HEK293 (cell line): ENCODE measurements at regions not wholly inside any gene's neighbourhood (a gene's known extent, or its start where the extent isn't known, plus 50 kb on each side); places are given as distances from the start of the nearest gene placed in this dataset.
A peak's percentile ranks its signal among the peaks of the same experiment; 100 is the strongest.

Source experiments
- CTCF ChIA-PET: fragments of 350-600 bp; formaldehyde crosslinking; extraction: SDS; loops from one replicate; lab custom pipeline; 2021; ENCODE audit warnings: antibody characterized with exemption; lab: Yijun Ruan, JAX
- POLR2A ChIA-PET: fragments of 300-600 bp; formaldehyde crosslinking; extraction: SDS; loops from one replicate; lab custom pipeline; 2020; ENCODE audit warnings: antibody characterized with exemption, inconsistent platforms; lab: Yijun Ruan, JAX
- H3K27ac ChIP-seq: fragments of 200-500 bp; sonication (Bioruptor generic); 2 replicates; pipeline ENCODE4 v1.5.1; 2014; ENCODE audit warnings: low read depth, low read length, control low read depth, inconsistent platforms; ENCODE audit errors: extremely low read depth
- H3K36me3 ChIP-seq, 2 experiments: fragments of 200-500 bp in 1 of 2; sonication (Bioruptor generic) in 1 of 2; 1 replicate in 1 of 2; 2 replicates in 1 of 2; pipeline ENCODE4 v1.5.1; 2014 to 2017; ENCODE audit warnings: inconsistent platforms in 2 of 2, low read length in 2 of 2; ENCODE audit not compliant: control insufficient read depth in 2 of 2, insufficient read depth in 1 of 2
- H3K4me1 ChIP-seq: fragments of 200-500 bp; sonication (Bioruptor generic); 2 replicates; pipeline ENCODE4 v1.5.1; 2014; ENCODE audit warnings: mild to moderate bottlenecking, low read length, inconsistent platforms; ENCODE audit not compliant: control insufficient read depth, insufficient read depth
- H3K4me3 ChIP-seq: 2 replicates; pipeline ENCODE4 v1.5.1; 2011; ENCODE audit warnings: low read depth, mild to moderate bottlenecking, control low read depth, low read length, moderate library complexity
- H3K9me3 ChIP-seq: fragments of 200-500 bp; sonication (Bioruptor generic); 2 replicates; pipeline ENCODE4 v1.5.1; 2014; ENCODE audit warnings: low read depth, low read length, inconsistent platforms; ENCODE audit not compliant: control insufficient read depth, insufficient read depth
- KLF17 ChIP-seq: fragments of 450-650 bp; formaldehyde crosslinking; IDR thresholded peaks from 2 replicates; pipeline ENCODE4 v1.5.1; 2016; ENCODE audit warnings: missing biosample characterization, missing genetic modification characterization
- SP7 ChIP-seq: fragments of 450-650 bp; formaldehyde crosslinking; IDR thresholded peaks from 2 replicates; pipeline ENCODE4 v1.5.1; 2016; ENCODE audit warnings: missing biosample characterization, missing genetic modification characterization
- TRIM28 ChIP-seq: IDR thresholded peaks from 2 replicates; pipeline ENCODE4 v1.6.1; 2011; ENCODE audit warnings: low read length, control low read depth, borderline replicate concordance
- WT1 ChIP-seq: fragments of 450-650 bp; formaldehyde crosslinking; IDR thresholded peaks from 2 replicates; pipeline ENCODE4 v1.5.1; 2016; ENCODE audit warnings: missing biosample characterization, missing genetic modification characterization
- ZBTB1 ChIP-seq: fragments of 450-650 bp; formaldehyde crosslinking; IDR thresholded peaks from 2 replicates; pipeline ENCODE4 v1.5.1; 2016; ENCODE audit warnings: missing biosample characterization, missing genetic modification characterization
- ZBTB20 ChIP-seq: fragments of 450-650 bp; formaldehyde crosslinking; IDR thresholded peaks from 2 replicates; pipeline ENCODE4 v1.5.1; 2016; ENCODE audit warnings: missing biosample characterization, missing genetic modification characterization
- ZBTB44 ChIP-seq: fragments of 450-650 bp; IDR thresholded peaks from 2 replicates; pipeline ENCODE4 v1.5.1; 2018; ENCODE audit warnings: missing biosample characterization, mild to moderate bottlenecking, missing genetic modification characterization
- ZEB2 ChIP-seq: fragments of 450-650 bp; formaldehyde crosslinking; IDR thresholded peaks from 2 replicates; pipeline ENCODE4 v1.5.1; 2016; ENCODE audit warnings: missing biosample characterization, missing genetic modification characterization
- ZNF302 ChIP-seq: fragments of 450-650 bp; formaldehyde crosslinking; IDR thresholded peaks from 2 replicates; pipeline ENCODE4 v1.5.1; 2016; ENCODE audit warnings: missing biosample characterization, missing genetic modification characterization, low read depth
- ZNF426 ChIP-seq: fragments of 450-650 bp; formaldehyde crosslinking; IDR thresholded peaks from 2 replicates; pipeline ENCODE4 v1.5.1; 2017; ENCODE audit warnings: missing biosample characterization, missing genetic modification characterization, mild to moderate bottlenecking, inconsistent platforms, moderate library complexity
- ZNF433 ChIP-seq: fragments of 450-650 bp; formaldehyde crosslinking; IDR thresholded peaks from 2 replicates; pipeline ENCODE4 v1.5.1; 2016; ENCODE audit warnings: missing biosample characterization, missing genetic modification characterization, low read depth
- ZNF629 ChIP-seq: fragments of 450-650 bp; formaldehyde crosslinking; IDR thresholded peaks from 2 replicates; pipeline ENCODE4 v1.5.1; 2017; ENCODE audit warnings: missing biosample characterization, missing genetic modification characterization
- ZNF660 ChIP-seq: fragments of 450-650 bp; IDR thresholded peaks from 2 replicates; pipeline ENCODE4 v1.5.1; 2018; ENCODE audit warnings: missing biosample characterization, mild to moderate bottlenecking, missing genetic modification characterization

DNA sequence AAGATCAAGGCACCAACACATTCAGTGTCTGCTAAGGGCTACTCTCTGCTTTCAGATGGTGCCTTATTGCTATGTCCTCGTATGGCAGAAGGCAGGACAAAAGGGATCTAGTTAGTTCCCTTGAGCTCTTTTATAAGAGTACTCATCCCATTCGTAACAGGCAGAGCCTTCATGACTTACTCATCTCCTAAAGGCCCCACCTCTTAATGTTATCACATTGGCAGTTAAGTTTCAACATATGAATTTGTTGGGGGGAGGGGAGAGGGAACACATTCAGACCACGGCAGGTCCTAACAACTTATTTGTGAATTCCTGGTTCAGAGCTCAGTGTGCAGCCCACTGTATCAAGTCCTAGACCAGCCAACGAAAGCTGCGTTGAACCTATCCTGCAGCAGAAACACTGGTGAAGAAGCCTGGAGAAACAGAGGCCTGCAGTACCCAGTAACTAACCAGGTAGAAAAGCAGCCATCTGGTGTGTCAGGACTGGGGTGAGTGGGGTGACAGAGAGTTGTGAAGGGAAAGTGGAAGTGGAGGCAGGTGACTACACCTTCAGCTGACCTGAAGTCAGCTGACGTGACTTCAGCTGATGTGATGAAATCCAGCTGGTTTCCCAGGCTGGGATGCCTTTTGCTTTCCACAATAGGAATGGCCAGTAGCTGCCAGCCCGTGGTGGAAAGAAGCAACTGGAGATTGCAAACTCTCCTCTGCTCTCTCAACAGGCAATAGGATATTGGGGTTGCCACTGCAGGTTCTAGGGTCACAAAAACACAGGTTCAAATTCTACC lies 101.6 kb upstream of the PLXNC1 start:
- ChIA-PET CTCF (interaction anchor here (1.0 kb wide), 1 partner anchor 544 kb away, joined by 9 read pairs; no protein-coding TSS in a partner anchor), POLR2A (no interaction called here)
- Histone ChIP-seq H3K4me3 (no peak overlapping the region), H3K4me1 (no peaks in the 10 kb centered on the region), H3K36me3 (no peaks in the 10 kb centered on the region), H3K27ac (no peak overlapping the region), H3K9me3 (no peaks in the 10 kb centered on the region)
- TF ChIP-seq ZEB2 (tag by site-specific recombination) = no peak

DNA sequence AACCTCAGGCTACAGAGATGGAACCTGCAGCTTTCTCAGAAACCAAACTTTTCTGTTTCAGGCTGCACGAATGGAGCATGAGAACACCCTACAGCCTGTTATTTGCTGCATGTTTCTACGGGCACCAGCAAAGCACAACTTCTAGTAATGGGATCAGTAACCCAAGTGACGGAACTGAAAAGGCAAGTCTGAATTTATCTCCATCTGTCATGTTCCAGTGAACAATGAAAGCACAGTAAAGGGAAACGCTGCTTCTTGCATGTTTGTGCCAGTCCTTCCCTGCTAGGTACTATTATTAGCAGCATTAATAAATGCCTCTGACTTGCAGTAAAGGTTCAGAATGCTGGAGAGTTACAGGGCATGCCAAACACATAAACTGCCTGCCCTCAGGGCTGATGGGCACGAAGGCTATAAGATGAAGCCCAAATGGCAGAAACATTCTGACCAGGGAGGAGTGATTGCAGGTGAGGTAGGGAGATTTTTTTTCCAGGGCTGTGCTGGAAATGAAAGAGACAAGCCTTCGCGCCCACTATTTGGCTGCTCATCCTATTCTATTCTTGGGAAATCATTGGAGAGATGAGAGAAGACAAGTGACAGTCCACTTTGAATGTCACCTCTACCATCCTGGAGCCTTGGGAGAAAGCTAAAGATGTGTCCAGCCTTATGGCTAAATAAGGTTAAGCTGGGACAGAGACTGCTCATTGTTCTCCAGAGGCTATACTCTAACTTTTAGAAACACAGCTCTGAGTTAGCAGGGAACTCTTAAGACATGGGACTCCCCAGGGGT lies 100.4 kb upstream of the PLXNC1 start:
- no peaks in the 10 kb centered on the region for H3K4me1 ChIP-seq
- H3K27ac ChIP-seq = no peak overlapping the region
- no peaks in the 10 kb centered on the region for H3K36me3 ChIP-seq
- TF ChIP-seq WT1 = no peak
- TF ChIP-seq TRIM28 = peak; percentile 60; the same call in 1 of the 2 replicates
- TF ChIP-seq, all 188 proteins: peak for 1
- ChIA-PET POLR2A (no interaction called here), CTCF (interaction anchor here (0.6 to 1.3 kb wide), 2 partner anchors 27 to 274 kb away, joined by 3 read pairs; no protein-coding TSS in a partner anchor)
- Histone ChIP-seq H3K9me3 (no peaks in the 10 kb centered on the region), H3K4me3 (no peak overlapping the region)

DNA sequence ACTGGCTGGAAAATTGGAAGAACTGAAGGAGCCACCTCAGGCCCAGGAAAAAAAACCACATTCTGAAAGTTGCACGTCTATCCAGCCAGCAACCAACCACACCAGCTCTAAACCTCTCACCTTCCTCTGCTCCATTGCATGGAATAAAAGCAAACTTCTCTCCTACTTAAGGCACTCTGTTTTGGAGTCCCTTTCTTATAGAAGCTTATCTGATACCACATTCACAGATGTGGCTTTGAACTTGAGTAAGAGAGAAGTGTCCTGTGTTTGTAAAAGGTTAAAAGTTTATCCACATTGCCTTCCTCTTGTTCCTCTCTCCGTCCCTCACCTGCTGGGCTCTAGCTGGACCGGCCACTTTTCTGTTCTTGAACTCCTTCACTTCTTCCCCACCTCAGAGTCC lies 99.6 kb upstream of the PLXNC1 start:
- Histone ChIP-seq H3K4me1 (no peaks in the 10 kb centered on the region), H3K4me3 (no peak overlapping the region), H3K9me3 (no peaks in the 10 kb centered on the region), H3K36me3 (no peaks in the 10 kb centered on the region), H3K27ac (no peak overlapping the region)
- CTCF ChIA-PET = interaction anchor here (0.6 to 1.3 kb wide), 2 partner anchors 27 to 275 kb away, joined by 3 read pairs; no protein-coding TSS in a partner anchor
- TF ChIP-seq ZBTB1 (tag by site-specific recombination) (no peak), SP7 (tag by site-specific recombination) (no peak), KLF17 (tag by site-specific recombination) (no peak), ZNF433 (tag by site-specific recombination) (no peak), ZBTB44 (tag by site-specific recombination) (no peak), ZNF426 (tag by site-specific recombination) (no peak), ZNF302 (tag by site-specific recombination) (no peak), ZBTB20 (tag by site-specific recombination) (no peak), ZNF660 (tag by site-specific recombination) (no peak)
- POLR2A ChIA-PET = no interaction called here

DNA sequence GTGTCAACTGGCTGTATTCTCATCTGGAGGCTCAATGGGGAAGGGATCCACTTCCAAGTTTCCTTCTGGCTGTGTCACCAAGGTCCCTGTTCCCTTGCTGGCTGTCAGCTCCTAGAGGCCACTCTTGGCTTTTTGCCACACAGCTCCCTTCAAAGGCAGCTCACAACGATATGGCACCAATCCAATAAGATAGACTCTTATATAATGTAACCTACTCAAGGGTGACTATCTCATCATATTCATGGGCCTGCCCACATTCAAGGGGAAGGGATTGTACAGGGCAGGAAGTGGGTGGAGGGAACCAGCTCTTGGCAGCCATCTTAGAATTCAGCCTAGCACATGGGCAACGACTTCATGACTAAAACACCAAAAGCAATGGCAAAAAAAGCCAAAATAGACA lies 98.7 kb upstream of the PLXNC1 start:
- CTCF ChIA-PET = no interaction called here

More for the DNA sequence above, 98.7 kb upstream of the PLXNC1 start:
- Histone ChIP-seq H3K4me1 (no peaks in the 10 kb centered on the region), H3K36me3 (no peaks in the 10 kb centered on the region), H3K27ac (no peak overlapping the region), H3K4me3 (no peak overlapping the region), H3K9me3 (no peaks in the 10 kb centered on the region)
- TF ChIP-seq ZNF629 = no peak
- POLR2A ChIA-PET = no interaction called here
